GM23248 (cell line): ENCODE measurements at regions not wholly inside any gene's neighbourhood (a gene's known extent, or its start where the extent isn't known, plus 50 kb on each side); places are given as distances from the start of the nearest gene placed in this dataset.

ENCODE experiments used
- DNase-seq: peaks from one replicate; pipeline ENCODE4 v3.0.0-alpha.2; 2015
- H2AFZ ChIP-seq: fragments of 200-600 bp; sonication (generic); 2 replicates; pipeline ENCODE4 v1.6.1; 2016; ENCODE audit warnings: antibody characterized with exemption
- H3F3A ChIP-seq: fragments of 200-600 bp; sonication (generic); 2 replicates; pipeline ENCODE4 v1.6.1; 2016; ENCODE audit warnings: mild to moderate bottlenecking, antibody characterized with exemption, mixed run types; ENCODE audit not compliant: insufficient read depth
- H3K27ac ChIP-seq: fragments of 200-600 bp; sonication (generic); 2 replicates; pipeline ENCODE4 v1.5.1; 2016; ENCODE audit warnings: mild to moderate bottlenecking
- H3K27me3 ChIP-seq: fragments of 200-600 bp; sonication (generic); replicated peaks from 2 replicates; pipeline ENCODE4 v1.6.1; 2016; ENCODE audit warnings: mild to moderate bottlenecking; ENCODE audit not compliant: insufficient read depth
- H3K36me3 ChIP-seq: fragments of 200-600 bp; sonication (generic); 2 replicates; pipeline ENCODE4 v1.6.1; 2016; ENCODE audit warnings: low read depth, mild to moderate bottlenecking
- H3K4me1 ChIP-seq: fragments of 200-600 bp; sonication (generic); 2 replicates; pipeline ENCODE4 v1.6.1; 2016; ENCODE audit warnings: mild to moderate bottlenecking; ENCODE audit not compliant: insufficient read depth
- H3K4me2 ChIP-seq: fragments of 200-600 bp; sonication (generic); one replicate; pipeline ENCODE4 v1.6.1; 2016; ENCODE audit warnings: mild to moderate bottlenecking; ENCODE audit not compliant: unreplicated experiment
- H3K4me3 ChIP-seq: fragments of 200-600 bp; sonication (generic); 2 replicates; pipeline ENCODE4 v1.5.1; 2016; ENCODE audit warnings: mild to moderate bottlenecking
- H3K79me2 ChIP-seq: fragments of 200-600 bp; sonication (generic); 2 replicates; pipeline ENCODE4 v1.6.1; 2016; ENCODE audit warnings: mild to moderate bottlenecking; ENCODE audit not compliant: insufficient read depth
- H3K9ac ChIP-seq: fragments of 200-600 bp; sonication (generic); 2 replicates; pipeline ENCODE4 v1.6.1; 2016; ENCODE audit warnings: mild to moderate bottlenecking
- H3K9me2 ChIP-seq: fragments of 200-600 bp; sonication (generic); 2 replicates; pipeline ENCODE4 v1.6.1; 2016; ENCODE audit warnings: mixed run types, mild to moderate bottlenecking, moderate library complexity; ENCODE audit not compliant: insufficient read depth
- H3K9me3 ChIP-seq: fragments of 200-600 bp; sonication (generic); one replicate; pipeline ENCODE4 v1.6.1; 2017; ENCODE audit warnings: low read depth
- H4K20me1 ChIP-seq: fragments of 200-600 bp; sonication (generic); 2 replicates; pipeline ENCODE4 v1.6.0; 2016; ENCODE audit not compliant: insufficient read depth
- EZH2 ChIP-seq: fragments of 200-600 bp; sonication (generic); IDR thresholded peaks from 2 replicates; pipeline ENCODE4 v1.6.1; 2018; ENCODE audit warnings: antibody characterized with exemption, mild to moderate bottlenecking; ENCODE audit not compliant: insufficient read depth, poor library complexity, severe bottlenecking
- EZH2phosphoT487 ChIP-seq: fragments of 200-600 bp; sonication (generic); IDR thresholded peaks from 2 replicates; pipeline ENCODE4 v1.6.1; 2018; ENCODE audit warnings: antibody characterized with exemption, moderate library complexity, mild to moderate bottlenecking, low read depth; ENCODE audit not compliant: insufficient read depth
- WGBS, 2 experiments: methylation state at CpG; one replicate each; pipeline ENCODE4 v1.1.6; 2015 to 2017; ENCODE audit warnings: low lambda C conversion rate in 2 of 2, low coverage in 1 of 2; ENCODE audit errors: missing lambda C conversion rate in 2 of 2; 5-methylcytosine and 5-hydroxymethylcytosine counted together
- in situ Hi-C: fragments of 300-500 bp; cut with MboI; formaldehyde crosslinking; loops from 2 replicates; pipeline ENCODE4 v1.15.0; 2020

DNA sequence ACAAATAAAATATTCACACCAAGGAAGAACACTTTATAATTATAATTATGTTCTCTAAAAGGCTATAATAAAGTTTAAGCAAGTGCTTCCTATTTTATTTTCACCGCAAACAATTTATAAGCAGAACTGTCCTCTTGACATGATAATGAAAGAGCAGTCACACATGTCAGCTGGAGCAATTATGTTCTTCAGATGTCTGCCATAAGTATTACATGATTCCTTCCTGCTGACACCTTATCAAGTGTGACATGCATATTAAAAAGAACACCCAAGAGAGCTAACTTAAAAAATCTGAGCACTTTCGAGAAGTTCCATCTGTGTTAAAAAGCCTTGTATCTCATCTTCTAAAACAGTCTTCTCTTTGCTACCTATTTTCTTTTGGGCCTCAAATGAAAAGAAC lies 249.5 kb downstream of the SQOR start:
- TF ChIP-seq EZH2 (no peak), EZH2phosphoT487 (no peak)
- H3K4me1 ChIP-seq = no peaks in the 10 kb centered on the region
- H3K9me3 ChIP-seq = no peaks in the 10 kb centered on the region
- no peak overlapping the region for H3K9ac ChIP-seq
- H2AFZ ChIP-seq = no peak overlapping the region
- in situ Hi-C loops = no loop called here
- H3K27ac ChIP-seq = no peak overlapping the region
- H3K4me3 ChIP-seq = no peak overlapping the region
- no peaks in the 10 kb centered on the region for H3K9me2 ChIP-seq
- no peaks in the 10 kb centered on the region for H4K20me1 ChIP-seq
- no peaks in the 10 kb centered on the region for H3K79me2 ChIP-seq
- WGBS, 2 experiments = 23 to 33% methylated on average over 2 of the region's 2 CpGs
- no peak overlapping the region for H3K4me2 ChIP-seq
- no peak for DNase-seq
- H3F3A ChIP-seq = no peaks in the 10 kb centered on the region
- H3K27me3 ChIP-seq = no peaks in the 10 kb centered on the region
- no peaks in the 10 kb centered on the region for H3K36me3 ChIP-seq

DNA sequence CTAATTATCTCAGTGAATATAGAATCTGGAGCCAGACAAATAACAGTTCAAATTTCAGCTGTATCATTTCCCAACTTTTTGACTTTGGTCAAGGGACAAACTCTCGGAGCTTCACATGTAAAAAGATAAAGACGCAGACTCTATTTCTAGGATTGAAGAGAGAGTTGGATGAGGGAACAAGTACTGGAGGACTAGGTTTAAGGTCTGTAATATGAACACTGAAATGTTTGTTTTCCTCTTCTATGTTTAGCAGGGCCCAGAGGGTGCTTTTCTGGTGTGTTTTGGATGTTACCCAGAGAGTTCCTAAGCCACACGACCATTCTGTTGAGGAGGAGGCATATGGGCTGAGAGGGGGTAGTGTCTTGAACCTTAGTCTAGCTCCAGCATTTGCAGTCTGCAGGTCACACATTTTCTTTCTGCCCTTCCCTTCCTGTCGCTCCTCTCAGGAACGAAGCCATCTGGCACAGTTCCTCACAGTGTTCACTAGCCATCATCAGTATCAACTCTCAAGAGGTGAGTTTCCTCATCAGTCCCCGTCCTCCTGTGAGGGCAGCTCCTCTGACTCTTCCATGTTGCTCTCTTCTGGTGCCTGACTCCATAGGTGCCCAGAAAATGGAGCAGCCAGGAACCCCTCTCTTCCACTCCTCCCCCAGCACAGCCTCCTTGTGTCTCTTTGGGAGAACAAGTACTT lies 250.1 kb downstream of the SQOR start:
- Histone ChIP-seq H4K20me1 (no peaks in the 10 kb centered on the region), H3F3A (no peaks in the 10 kb centered on the region)

DNA sequence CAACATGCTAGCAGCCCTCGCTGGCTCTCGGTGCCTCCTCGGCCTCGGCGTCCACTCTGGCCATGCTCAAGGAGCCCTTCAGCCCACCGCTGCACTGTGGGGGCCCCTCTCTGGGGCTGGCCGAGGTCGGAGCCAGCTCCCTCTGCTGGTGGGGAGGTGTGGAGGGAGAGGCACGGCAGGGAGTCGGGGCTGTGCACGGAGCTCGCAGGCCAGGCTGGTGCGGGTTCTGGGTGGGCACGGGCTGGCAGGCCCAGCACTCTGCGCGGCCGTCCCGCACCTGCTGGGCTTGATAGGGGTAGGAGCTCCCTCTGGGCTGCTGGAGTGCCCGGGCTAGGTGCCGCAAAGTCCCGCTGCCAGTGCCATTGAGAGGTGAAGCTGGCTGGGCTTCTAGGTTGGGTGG lies 251.0 kb downstream of the SQOR start:
- Histone ChIP-seq H3K9ac (no peak overlapping the region), H3K9me3 (no peaks in the 10 kb centered on the region), H3K4me1 (no peaks in the 10 kb centered on the region), H3F3A (no peaks in the 10 kb centered on the region), H2AFZ (no peak overlapping the region), H3K4me3 (no peak overlapping the region), H3K79me2 (no peaks in the 10 kb centered on the region), H3K36me3 (no peaks in the 10 kb centered on the region), H3K27me3 (no peaks in the 10 kb centered on the region), H3K9me2 (no peaks in the 10 kb centered on the region), H3K4me2 (no peak overlapping the region), H4K20me1 (no peaks in the 10 kb centered on the region), H3K27ac (no peak overlapping the region)
- no peak for DNase-seq
- no peak for TF ChIP-seq EZH2
- TF ChIP-seq EZH2phosphoT487 = no peak
- in situ Hi-C loops = no loop called here
- WGBS, 2 experiments = 76 to 80% methylated on average over 21 of the region's 21 CpGs

More for the DNA sequence above, 250.1 kb downstream of the SQOR start:
- Histone ChIP-seq H3K79me2 (no peaks in the 10 kb centered on the region), H3K27me3 (no peaks in the 10 kb centered on the region), H3K27ac (no peak overlapping the region), H2AFZ (no peak overlapping the region), H3K9me3 (no peaks in the 10 kb centered on the region), H3K9me2 (no peaks in the 10 kb centered on the region), H3K4me3 (no peak overlapping the region), H3K9ac (no peak overlapping the region), H3K4me1 (no peaks in the 10 kb centered on the region), H3K36me3 (no peaks in the 10 kb centered on the region), H3K4me2 (no peak overlapping the region)
- in situ Hi-C loops = no loop called here
- TF ChIP-seq EZH2 (no peak), EZH2phosphoT487 (no peak)
- WGBS, 2 experiments = 30 to 36% methylated on average over 6 of the region's 6 CpGs
- no peak for DNase-seq

DNA sequence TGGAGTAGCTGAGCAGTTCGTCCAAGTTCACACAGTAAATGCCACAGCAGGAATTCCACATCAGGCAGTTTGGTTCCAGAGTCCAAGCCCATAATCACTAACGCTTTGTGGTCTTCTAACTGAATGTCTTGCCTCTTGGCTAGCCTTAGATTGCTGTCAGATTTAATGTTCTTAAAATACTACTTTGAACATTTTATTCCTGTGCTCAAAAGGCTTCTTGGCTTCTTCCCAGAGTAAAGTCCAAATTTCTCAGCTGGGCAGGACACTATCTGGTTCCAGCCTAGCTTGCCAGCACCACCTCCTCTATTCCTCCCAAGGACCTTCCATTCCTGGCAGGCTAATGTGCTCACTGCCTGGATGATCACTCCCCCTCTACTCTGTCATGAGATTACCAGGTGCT lies 256.9 kb downstream of the SQOR start:
- TF ChIP-seq EZH2phosphoT487 (no peak), EZH2 (no peak)
- H3K4me2 ChIP-seq = no peak overlapping the region
- H3K36me3 ChIP-seq = no peaks in the 10 kb centered on the region
- no peak for DNase-seq
- no peak overlapping the region for H3K9ac ChIP-seq
- 3 to 5% methylated on average over 2 of the region's 2 CpGs for WGBS, 2 experiments
- H3K9me2 ChIP-seq = no peaks in the 10 kb centered on the region
- no peak overlapping the region for H3K27ac ChIP-seq
- H3K79me2 ChIP-seq = no peaks in the 10 kb centered on the region
- no peaks in the 10 kb centered on the region for H3K4me1 ChIP-seq
- H3K27me3 ChIP-seq = no peaks in the 10 kb centered on the region
- no peak overlapping the region for H3K4me3 ChIP-seq
- no peaks in the 10 kb centered on the region for H4K20me1 ChIP-seq
- no peaks in the 10 kb centered on the region for H3K9me3 ChIP-seq
- H2AFZ ChIP-seq = no peak overlapping the region
- no peaks in the 10 kb centered on the region for H3F3A ChIP-seq
- in situ Hi-C loops = no loop called here
